SK-N-SH (cell line): ENCODE measurements at regions not wholly inside any gene's neighbourhood (a gene's known extent, or its start where the extent isn't known, plus 50 kb on each side); places are given as distances from the start of the nearest gene placed in this dataset.

Experiments
- CTCF ChIA-PET: fragments of 300-600, 350-600 bp; formaldehyde crosslinking; extraction: SDS; loops from one replicate; lab custom pipeline; 2021; lab: Yijun Ruan, JAX
- POLR2A ChIA-PET: fragments of 350-600 bp; sonication (Branson Sonifier 250); formaldehyde crosslinking; extraction: SDS; loops from one replicate; lab custom pipeline; 2020; ENCODE audit warnings: antibody characterized with exemption, inconsistent platforms; lab: Yijun Ruan, JAX
- DNase-seq: peaks from one replicate; pipeline ENCODE4 v3.0.0; 2012
- H2AFZ ChIP-seq: fragments of 200-600 bp; sonication (generic); 2 replicates; pipeline ENCODE4 v1.8.1; 2016; ENCODE audit warnings: antibody characterized with exemption, mild to moderate bottlenecking, low read depth
- H3F3A ChIP-seq: fragments of 200-600 bp; sonication (generic); replicated peaks from 2 replicates; pipeline ENCODE3; 2016; ENCODE audit warnings: antibody characterized with exemption, mild to moderate bottlenecking; ENCODE audit not compliant: insufficient read depth
- H3K27ac ChIP-seq, 2 experiments: fragments of 200-500 bp in 1 of 2; fragments of 200-600 bp in 1 of 2; sonication (Bioruptor generic) in 1 of 2; sonication (generic), shearing (Covaris generic) in 1 of 2; 2 replicates each; pipeline versions ENCODE4 v1.5.1 to v1.6.1; 2014 to 2016; ENCODE audit warnings: low read depth in 2 of 2, inconsistent platforms in 1 of 2, low read length in 1 of 2, mild to moderate bottlenecking in 1 of 2, mixed read lengths in 1 of 2
- H3K27me3 ChIP-seq: fragments of 200-600 bp; sonication (generic), shearing (Covaris generic); 2 replicates; pipeline ENCODE4 v1.6.1; 2016; ENCODE audit warnings: mixed run types; ENCODE audit not compliant: insufficient read depth
- H3K36me3 ChIP-seq, 2 experiments: fragments of 200-500 bp in 1 of 2; fragments of 200-600 bp in 1 of 2; sonication (Bioruptor generic) in 1 of 2; sonication (generic) in 1 of 2; replicated peaks in 1 of 2; 2 replicates each; pipeline versions ENCODE3 to v1.5.1; 2014 to 2016; ENCODE audit warnings: low read length in 1 of 2, mild to moderate bottlenecking in 1 of 2; ENCODE audit not compliant: insufficient read depth in 2 of 2, control insufficient read depth in 1 of 2
- H3K4me1 ChIP-seq, 2 experiments: fragments of 200-500 bp in 1 of 2; fragments of 200-600 bp in 1 of 2; sonication (Bioruptor generic) in 1 of 2; sonication (generic), shearing (Covaris generic) in 1 of 2; 2 replicates each; pipeline versions ENCODE4 v1.5.1 to v1.6.1; 2014 to 2016; ENCODE audit warnings: low read depth in 1 of 2, low read length in 1 of 2, mixed run types in 1 of 2; ENCODE audit not compliant: insufficient read depth in 2 of 2, control insufficient read depth in 1 of 2
- H3K4me2 ChIP-seq: fragments of 200-600 bp; sonication (generic), shearing (Covaris generic); 2 replicates; pipeline ENCODE4 v1.6.1; 2017; ENCODE audit warnings: mixed run types
- H3K4me3 ChIP-seq, 2 experiments: fragments of 200-500 bp in 1 of 2; fragments of 200-600 bp in 1 of 2; sonication (Bioruptor generic) in 1 of 2; sonication (generic), shearing (Covaris generic) in 1 of 2; 2 replicates each; pipeline versions ENCODE4 v1.5.1 to v1.8.1; 2014 to 2016; ENCODE audit warnings: low read depth in 2 of 2, inconsistent platforms in 1 of 2, low read length in 1 of 2, mild to moderate bottlenecking in 1 of 2, mixed read lengths in 1 of 2, moderate library complexity in 1 of 2
- H3K79me2 ChIP-seq: fragments of 200-600 bp; sonication (generic); 2 replicates; pipeline ENCODE4 v1.8.1; 2017; ENCODE audit warnings: mild to moderate bottlenecking; ENCODE audit not compliant: insufficient read depth
- H3K9ac ChIP-seq: fragments of 200-600 bp; sonication (generic); 2 replicates; pipeline ENCODE4 v1.6.1; 2017; ENCODE audit warnings: mixed run types
- H3K9me2 ChIP-seq: fragments of 200-600 bp; sonication (generic); 2 replicates; pipeline ENCODE4 v1.6.1; 2017; ENCODE audit warnings: mixed run types
- H3K9me3 ChIP-seq: fragments of 200-600 bp; sonication (generic); 2 replicates; pipeline ENCODE4 v1.6.1; 2017; ENCODE audit warnings: mixed run types, mild to moderate bottlenecking, moderate library complexity
- H4K20me1 ChIP-seq: fragments of 200-600 bp; sonication (generic); 2 replicates; pipeline ENCODE4 v1.6.1; 2017; ENCODE audit warnings: mild to moderate bottlenecking, mixed run types; ENCODE audit not compliant: insufficient read depth
- CHD2 ChIP-seq: fragments of 150-350 bp; IDR thresholded peaks from 2 replicates; pipeline ENCODE4 v1.6.1; 2018; ENCODE audit warnings: low read length; ENCODE audit not compliant: partially characterized antibody
- FOXJ3 ChIP-seq: sonication (generic); formaldehyde crosslinking; IDR thresholded peaks from 2 replicates; pipeline ENCODE4 v1.5.1; 2020; ENCODE audit warnings: mild to moderate bottlenecking, missing genetic modification reagents
- GATA2 ChIP-seq: sonication (generic); formaldehyde crosslinking; IDR thresholded peaks from 2 replicates; pipeline ENCODE4 v1.5.0; 2020; ENCODE audit warnings: mild to moderate bottlenecking, missing genetic modification reagents
- JUND ChIP-seq: IDR thresholded peaks from 2 replicates; pipeline ENCODE4 v1.4.0; 2012
- MXI1 ChIP-seq: IDR thresholded peaks from 2 replicates; pipeline ENCODE4 v1.6.1; 2012; ENCODE audit warnings: mild to moderate bottlenecking, low read depth, low read length, improper control_type of control experiment
- NFIC ChIP-seq: IDR thresholded peaks from 2 replicates; pipeline ENCODE4 v1.4.0; 2012; ENCODE audit warnings: borderline replicate concordance
- RAD21 ChIP-seq: IDR thresholded peaks from 2 replicates; pipeline ENCODE4 v1.6.1; 2012; ENCODE audit warnings: mild to moderate bottlenecking, low read length
- SIN3A ChIP-seq: IDR thresholded peaks from 2 replicates; pipeline ENCODE4 v1.6.1; 2012; ENCODE audit warnings: low read depth, mild to moderate bottlenecking, low read length, moderate library complexity, borderline replicate concordance
- TAF1 ChIP-seq: IDR thresholded peaks from 2 replicates; pipeline ENCODE4 v1.6.1; 2012; ENCODE audit warnings: low read depth, mild to moderate bottlenecking, low read length, moderate library complexity, borderline replicate concordance
- TCF12 ChIP-seq: IDR thresholded peaks from 2 replicates; pipeline ENCODE4 v1.4.0; 2012
- WGBS: methylation state at CpG from one replicate; pipeline ENCODE4 v1.1.6; 2017; ENCODE audit warnings: low lambda C conversion rate; 5-methylcytosine and 5-hydroxymethylcytosine counted together
- TF ChIP-seq, protein P1 (sequence below): IDR thresholded peaks from 2 replicates; pipeline ENCODE4 v1.6.1; 2012; ENCODE audit warnings: mild to moderate bottlenecking, low read depth, low read length, moderate library complexity
- TF ChIP-seq, protein P2 (sequence below): fragments of 150-350 bp; IDR thresholded peaks from 2 replicates; pipeline ENCODE4 v1.6.1; 2017; ENCODE audit warnings: antibody characterized with exemption, low read length, low read depth, borderline replicate concordance

DNA sequence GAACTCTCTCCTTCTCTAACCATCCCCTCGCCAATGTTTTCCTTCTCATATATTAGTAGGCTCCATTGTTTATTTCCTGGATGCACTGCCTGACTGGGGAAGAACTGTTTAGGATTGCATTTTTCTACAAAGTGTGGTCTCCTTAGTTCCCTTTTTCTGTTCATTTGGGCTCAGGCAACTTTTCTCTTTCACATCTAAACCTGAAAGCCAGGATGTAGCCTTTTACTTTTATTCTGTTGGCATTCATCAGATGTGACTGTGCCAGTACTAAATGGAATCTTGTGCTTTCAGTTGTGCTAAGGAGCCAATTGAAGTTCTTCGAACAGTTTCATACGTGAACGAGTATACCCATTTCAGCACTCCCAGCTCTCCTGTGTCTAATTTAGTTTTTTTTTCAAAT lies 59.8 kb downstream of the DDIT4L start:
- no peaks in the 10 kb centered on the region for H3K9me3 ChIP-seq
- ChIA-PET CTCF (no interaction called here), POLR2A (no interaction called here)
- H3K27ac ChIP-seq, result no peak overlapping the region
- H3K27me3 ChIP-seq, result no peaks in the 10 kb centered on the region
- no peaks in the 10 kb centered on the region; a peak in 2 of 4 replicates for H3K4me1 ChIP-seq
- no peaks in the 10 kb centered on the region for H3K79me2 ChIP-seq
- no peak for DNase-seq
- no peaks in the 10 kb centered on the region for H4K20me1 ChIP-seq
- H3K4me2 ChIP-seq, result no peak overlapping the region
- H3F3A ChIP-seq, result no peaks in the 10 kb centered on the region
- no peak overlapping the region for H3K9ac ChIP-seq
- no peak overlapping the region for H3K4me3 ChIP-seq
- H3K36me3 ChIP-seq, result no peaks in the 10 kb centered on the region
- no peak overlapping the region for H2AFZ ChIP-seq
- 96% methylated on average over 4 of the region's 4 CpGs for WGBS
- no peak for TF ChIP-seq TCF12
- TF ChIP-seq, protein P1, sequence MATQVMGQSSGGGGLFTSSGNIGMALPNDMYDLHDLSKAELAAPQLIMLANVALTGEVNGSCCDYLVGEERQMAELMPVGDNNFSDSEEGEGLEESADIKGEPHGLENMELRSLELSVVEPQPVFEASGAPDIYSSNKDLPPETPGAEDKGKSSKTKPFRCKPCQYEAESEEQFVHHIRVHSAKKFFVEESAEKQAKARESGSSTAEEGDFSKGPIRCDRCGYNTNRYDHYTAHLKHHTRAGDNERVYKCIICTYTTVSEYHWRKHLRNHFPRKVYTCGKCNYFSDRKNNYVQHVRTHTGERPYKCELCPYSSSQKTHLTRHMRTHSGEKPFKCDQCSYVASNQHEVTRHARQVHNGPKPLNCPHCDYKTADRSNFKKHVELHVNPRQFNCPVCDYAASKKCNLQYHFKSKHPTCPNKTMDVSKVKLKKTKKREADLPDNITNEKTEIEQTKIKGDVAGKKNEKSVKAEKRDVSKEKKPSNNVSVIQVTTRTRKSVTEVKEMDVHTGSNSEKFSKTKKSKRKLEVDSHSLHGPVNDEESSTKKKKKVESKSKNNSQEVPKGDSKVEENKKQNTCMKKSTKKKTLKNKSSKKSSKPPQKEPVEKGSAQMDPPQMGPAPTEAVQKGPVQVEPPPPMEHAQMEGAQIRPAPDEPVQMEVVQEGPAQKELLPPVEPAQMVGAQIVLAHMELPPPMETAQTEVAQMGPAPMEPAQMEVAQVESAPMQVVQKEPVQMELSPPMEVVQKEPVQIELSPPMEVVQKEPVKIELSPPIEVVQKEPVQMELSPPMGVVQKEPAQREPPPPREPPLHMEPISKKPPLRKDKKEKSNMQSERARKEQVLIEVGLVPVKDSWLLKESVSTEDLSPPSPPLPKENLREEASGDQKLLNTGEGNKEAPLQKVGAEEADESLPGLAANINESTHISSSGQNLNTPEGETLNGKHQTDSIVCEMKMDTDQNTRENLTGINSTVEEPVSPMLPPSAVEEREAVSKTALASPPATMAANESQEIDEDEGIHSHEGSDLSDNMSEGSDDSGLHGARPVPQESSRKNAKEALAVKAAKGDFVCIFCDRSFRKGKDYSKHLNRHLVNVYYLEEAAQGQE, result no peak
- TF ChIP-seq FOXJ3, result no peak
- H3K9me2 ChIP-seq, result no peaks in the 10 kb centered on the region

DNA sequence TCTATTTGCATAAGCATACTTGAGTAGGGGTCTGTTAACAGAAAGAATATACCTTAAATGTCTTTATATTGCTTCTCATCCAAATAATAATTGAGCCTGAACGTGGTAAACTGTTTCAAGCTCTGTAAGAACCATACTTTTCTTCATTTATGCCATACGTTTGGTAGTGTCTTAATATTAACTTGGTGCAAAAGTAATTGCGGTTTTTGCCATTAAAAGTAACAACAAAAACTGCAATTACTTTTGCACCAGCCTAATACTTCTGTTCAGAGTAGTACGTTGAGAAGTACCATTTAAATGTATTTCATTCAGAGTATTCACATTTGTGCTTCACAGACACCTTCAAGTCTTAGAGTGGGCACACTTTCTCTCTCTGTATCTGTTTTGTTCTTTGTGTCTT lies 60.5 kb downstream of the DDIT4L start:
- Histone ChIP-seq H3K27ac (no peak overlapping the region), H3K9me3 (no peaks in the 10 kb centered on the region), H3K79me2 (no peaks in the 10 kb centered on the region), H3K4me2 (no peak overlapping the region), H2AFZ (no peak overlapping the region), H3K27me3 (no peaks in the 10 kb centered on the region), H3K4me3 (no peak overlapping the region), H3K9ac (no peak overlapping the region), H4K20me1 (no peaks in the 10 kb centered on the region), H3K4me1 (no peaks in the 10 kb centered on the region; a peak in 2 of 4 replicates), H3F3A (no peaks in the 10 kb centered on the region), H3K36me3 (no peaks in the 10 kb centered on the region), H3K9me2 (no peaks in the 10 kb centered on the region)
- no peak for DNase-seq
- TF ChIP-seq RAD21, result no peak
- TF ChIP-seq JUND, result no peak
- TF ChIP-seq NFIC, result no peak
- no peak for TF ChIP-seq MXI1
- no peak for TF ChIP-seq SIN3A
- no peak for TF ChIP-seq CHD2
- TF ChIP-seq, protein P2, sequence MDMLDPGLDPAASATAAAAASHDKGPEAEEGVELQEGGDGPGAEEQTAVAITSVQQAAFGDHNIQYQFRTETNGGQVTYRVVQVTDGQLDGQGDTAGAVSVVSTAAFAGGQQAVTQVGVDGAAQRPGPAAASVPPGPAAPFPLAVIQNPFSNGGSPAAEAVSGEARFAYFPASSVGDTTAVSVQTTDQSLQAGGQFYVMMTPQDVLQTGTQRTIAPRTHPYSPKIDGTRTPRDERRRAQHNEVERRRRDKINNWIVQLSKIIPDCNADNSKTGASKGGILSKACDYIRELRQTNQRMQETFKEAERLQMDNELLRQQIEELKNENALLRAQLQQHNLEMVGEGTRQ, result no peak
- no peak for TF ChIP-seq GATA2 (CRISPR knock-in tag)
- TF ChIP-seq TAF1, result no peak
- CTCF ChIA-PET, result no interaction called here
- POLR2A ChIA-PET, result no interaction called here
- WGBS, result 39% methylated on average over 4 of the region's 4 CpGs
